ENCODE measurements at regions not wholly inside any gene's neighbourhood (a gene's known extent, or its start where the extent isn't known, plus 50 kb on each side); places are given as distances from the start of the nearest gene placed in this dataset.

DNA sequence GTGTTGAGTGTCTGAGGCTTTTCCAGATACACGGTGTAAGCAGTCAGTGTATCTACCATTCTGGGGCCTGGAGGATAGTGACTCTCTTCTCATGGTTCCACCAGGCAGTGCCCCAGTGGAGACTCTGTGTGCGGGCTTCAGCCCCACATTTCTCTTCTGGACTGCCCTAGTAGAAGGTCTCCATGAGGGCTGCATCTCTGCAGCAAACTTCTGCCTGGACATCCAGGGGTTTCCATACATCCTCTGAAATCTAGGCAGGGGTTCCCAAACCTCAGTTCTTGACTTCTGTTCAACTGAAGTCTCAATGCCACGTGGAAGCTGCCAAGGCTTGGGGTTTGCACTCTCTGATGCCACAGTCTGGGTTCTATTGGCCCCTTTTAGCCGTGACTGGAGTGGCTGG lies 256.6 kb upstream of the ITGA1 start:
- Histone ChIP-seq H3K4me1 (ENCODE audit: control insufficient read depth in 1 of 2, extremely low read depth in 1 of 2, insufficient read depth in 2 of 2, low read length in 2 of 2) (no peaks in the 10 kb centered on the region), H3K27me3 (replicated peaks in 1 of 2; ENCODE audit: control insufficient read depth in 2 of 2, extremely low read depth in 1 of 2, insufficient read depth in 2 of 2, low read length in 1 of 2) (peaks cover 0 to 5% of the 10 kb centered on the region in 2 experiments), H3K36me3 (ENCODE audit: control insufficient read depth in 2 of 2, extremely low read depth in 1 of 2, insufficient read depth in 1 of 2, low read length in 1 of 2) (no peaks in the 10 kb centered on the region), H3K27ac (ENCODE audit: low read length) (no peak overlapping the region), H3K4me3 (ENCODE audit: control insufficient read depth in 1 of 2, extremely low read depth in 1 of 2, low read length in 1 of 2) (no peak overlapping the region), H3K9me3 (no peaks in the 10 kb centered on the region)
- peaks cover 2% of the 10 kb centered on the region in 2 donors for H3K27me3 Mint-ChIP-seq
- 35% methylated on average over 2 of the region's 4 CpGs for WGBS (ENCODE audit: insufficient coverage)
- ATAC-seq (replicated peaks in 1 of 4) (no peak), DNase-seq (no peak)
- H3K4me1 Mint-ChIP-seq = no peaks in the 10 kb centered on the region
- no peaks in the 10 kb centered on the region for H3K36me3 Mint-ChIP-seq
- H3K4me3 Mint-ChIP-seq = no peak overlapping the region
- POLR2A ChIA-PET = no interaction called here
- CTCF ChIA-PET = no interaction called here
- peaks cover 10 to 14% (median 11%) of the 10 kb centered on the region in 3 donors for H3K9me3 Mint-ChIP-seq
- H3K27ac Mint-ChIP-seq = no peak overlapping the region

DNA sequence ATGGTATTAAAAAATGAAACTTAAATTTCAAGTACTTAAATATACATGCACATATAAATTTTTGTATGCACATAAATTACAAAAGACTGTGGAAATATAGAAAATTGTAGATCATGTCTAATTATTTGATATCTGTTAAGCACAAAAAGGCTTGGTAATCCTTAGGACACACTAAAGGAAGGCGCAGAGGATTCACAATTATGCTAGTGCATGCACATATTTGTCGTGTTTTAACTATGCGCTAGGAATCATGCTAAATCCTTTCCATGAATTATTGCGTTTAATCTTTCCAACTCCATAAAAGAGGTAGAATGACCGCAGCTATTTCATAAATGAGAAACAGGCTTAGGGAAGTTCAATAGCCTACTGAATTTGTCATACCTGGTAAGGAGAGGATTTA lies 244.1 kb upstream of the ITGA1 start:
- POLR2A ChIA-PET = no interaction called here
- Histone ChIP-seq H3K9me3 (no peaks in the 10 kb centered on the region), H3K36me3 (ENCODE audit: control insufficient read depth in 2 of 2, extremely low read depth in 1 of 2, insufficient read depth in 1 of 2, low read length in 1 of 2) (no peaks in the 10 kb centered on the region), H3K27me3 (replicated peaks in 1 of 2; ENCODE audit: control insufficient read depth in 2 of 2, extremely low read depth in 1 of 2, insufficient read depth in 2 of 2, low read length in 1 of 2) (peaks cover 0 to 4% of the 10 kb centered on the region in 2 experiments), H3K4me1 (ENCODE audit: control insufficient read depth in 1 of 2, extremely low read depth in 1 of 2, insufficient read depth in 2 of 2, low read length in 2 of 2) (no peaks in the 10 kb centered on the region), H3K27ac (ENCODE audit: low read length) (no peak overlapping the region), H3K4me3 (ENCODE audit: control insufficient read depth in 1 of 2, extremely low read depth in 1 of 2, low read length in 1 of 2) (no peak overlapping the region)
- WGBS (ENCODE audit: insufficient coverage) = 85% methylated on average over 2 of the region's 5 CpGs
- H3K4me1 Mint-ChIP-seq = no peaks in the 10 kb centered on the region
- CTCF ChIA-PET = no interaction called here
- peaks cover 3 to 5% of the 10 kb centered on the region in 2 donors for H3K27me3 Mint-ChIP-seq
- no peaks in the 10 kb centered on the region for H3K36me3 Mint-ChIP-seq
- DNase-seq (no peak), ATAC-seq (replicated peaks in 1 of 4) (no peak)
- no peak overlapping the region for H3K4me3 Mint-ChIP-seq
- H3K27ac Mint-ChIP-seq = no peak overlapping the region
- no peaks in the 10 kb centered on the region for H3K9me3 Mint-ChIP-seq

DNA sequence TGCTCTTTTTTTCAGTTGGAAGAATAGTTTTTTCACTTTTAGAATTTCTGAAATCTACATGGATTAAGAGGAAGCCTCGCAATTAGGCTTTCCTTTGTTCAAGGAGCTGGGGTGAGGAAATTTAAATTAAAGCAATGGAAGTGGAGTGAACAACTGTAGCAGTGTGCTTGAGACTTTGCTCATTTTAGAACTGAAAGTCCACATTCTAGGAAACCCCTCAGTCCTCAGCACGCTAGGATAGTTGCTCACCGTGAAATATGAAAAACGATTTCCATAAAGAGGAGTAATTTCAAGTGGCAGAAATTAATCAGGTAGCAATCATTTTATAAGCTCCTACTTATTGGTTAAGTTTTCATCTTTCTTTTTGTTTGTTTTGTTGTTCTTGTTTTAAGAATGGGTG lies 243.0 kb upstream of the ITGA1 start:
- no peak for ATAC-seq (replicated peaks in 1 of 4)
- Histone ChIP-seq H3K27ac (ENCODE audit: low read length) (no peak overlapping the region), H3K9me3 (no peaks in the 10 kb centered on the region), H3K27me3 (replicated peaks in 1 of 2; ENCODE audit: control insufficient read depth in 2 of 2, extremely low read depth in 1 of 2, insufficient read depth in 2 of 2, low read length in 1 of 2) (peaks cover 0 to 4% of the 10 kb centered on the region in 2 experiments), H3K36me3 (ENCODE audit: control insufficient read depth in 2 of 2, extremely low read depth in 1 of 2, insufficient read depth in 1 of 2, low read length in 1 of 2) (no peaks in the 10 kb centered on the region), H3K4me1 (ENCODE audit: control insufficient read depth in 1 of 2, extremely low read depth in 1 of 2, insufficient read depth in 2 of 2, low read length in 2 of 2) (no peaks in the 10 kb centered on the region), H3K4me3 (ENCODE audit: control insufficient read depth in 1 of 2, extremely low read depth in 1 of 2, low read length in 1 of 2) (no peak overlapping the region)
- H3K27ac Mint-ChIP-seq = no peak overlapping the region
- ChIA-PET CTCF (no interaction called here), POLR2A (no interaction called here)
- H3K36me3 Mint-ChIP-seq = no peaks in the 10 kb centered on the region
- no peak overlapping the region for H3K4me3 Mint-ChIP-seq
- DNase-seq = no peak
- no CpG with 5 or more reads among the region's 4 CpGs for WGBS (ENCODE audit: insufficient coverage)
- H3K27me3 Mint-ChIP-seq = peaks cover 3 to 5% of the 10 kb centered on the region in 2 donors
- no peaks in the 10 kb centered on the region for H3K9me3 Mint-ChIP-seq
- no peaks in the 10 kb centered on the region for H3K4me1 Mint-ChIP-seq

DNA sequence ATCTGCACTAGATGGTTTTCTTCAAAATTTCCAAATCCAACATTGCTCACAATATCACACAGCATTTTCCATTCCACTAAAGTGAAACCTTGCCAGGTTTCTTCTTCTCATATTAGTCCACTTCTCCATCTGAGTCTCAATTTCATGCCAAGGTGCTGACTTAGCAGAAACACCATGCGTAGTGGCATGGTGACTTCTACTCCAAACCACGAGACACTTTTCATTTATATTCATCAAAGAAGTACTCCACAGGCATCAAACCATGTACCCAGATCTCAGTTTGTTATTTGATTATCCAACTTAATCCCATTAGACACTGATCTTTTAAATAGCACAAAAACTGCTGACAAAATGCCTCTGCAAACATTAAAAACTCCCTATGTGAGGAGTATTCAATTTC lies 233.4 kb upstream of the ITGA1 start:
- ChIA-PET CTCF (no interaction called here), POLR2A (no interaction called here)
- no peak for DNase-seq
- Mint-ChIP-seq H3K4me3 (no peak overlapping the region), H3K27me3 (peaks cover 2 to 12% of the 10 kb centered on the region in 2 donors), H3K9me3 (no peaks in the 10 kb centered on the region), H3K4me1 (no peaks in the 10 kb centered on the region), H3K27ac (no peak overlapping the region), H3K36me3 (no peaks in the 10 kb centered on the region)
- Histone ChIP-seq H3K27me3 (replicated peaks in 1 of 2; ENCODE audit: control insufficient read depth in 2 of 2, extremely low read depth in 1 of 2, insufficient read depth in 2 of 2, low read length in 1 of 2) (no peaks in the 10 kb centered on the region), H3K27ac (ENCODE audit: low read length) (no peak overlapping the region), H3K4me3 (ENCODE audit: control insufficient read depth in 1 of 2, extremely low read depth in 1 of 2, low read length in 1 of 2) (no peak overlapping the region), H3K4me1 (ENCODE audit: control insufficient read depth in 1 of 2, extremely low read depth in 1 of 2, insufficient read depth in 2 of 2, low read length in 2 of 2) (no peaks in the 10 kb centered on the region), H3K36me3 (ENCODE audit: control insufficient read depth in 2 of 2, extremely low read depth in 1 of 2, insufficient read depth in 1 of 2, low read length in 1 of 2) (no peaks in the 10 kb centered on the region), H3K9me3 (no peaks in the 10 kb centered on the region)
- WGBS (ENCODE audit: insufficient coverage) = no CpG with 5 or more reads among the region's 2 CpGs
- ATAC-seq (replicated peaks in 1 of 4) = no peak

DNA sequence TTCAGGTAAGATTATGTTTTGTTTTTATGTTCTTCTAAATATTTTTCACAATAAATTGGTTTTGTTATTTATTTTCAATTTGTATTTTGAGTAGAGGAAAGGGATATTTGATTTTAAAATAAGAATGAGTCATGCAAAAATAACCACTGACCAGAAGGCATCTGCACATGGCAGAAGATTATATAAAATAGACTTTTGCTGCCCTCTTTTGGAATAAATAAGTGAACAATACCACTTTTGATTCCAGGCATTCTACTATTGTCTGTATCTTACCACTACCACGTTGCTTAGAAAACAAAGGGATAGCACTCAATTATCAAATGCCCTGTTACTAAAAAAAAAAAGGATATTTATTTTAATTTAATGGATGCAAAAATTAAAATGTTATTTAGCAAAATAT lies 227.3 kb upstream of the ITGA1 start:
- ChIA-PET POLR2A (no interaction called here), CTCF (no interaction called here)
- Histone ChIP-seq H3K9me3 (no peaks in the 10 kb centered on the region), H3K4me1 (ENCODE audit: control insufficient read depth in 1 of 2, extremely low read depth in 1 of 2, insufficient read depth in 2 of 2, low read length in 2 of 2) (no peaks in the 10 kb centered on the region), H3K4me3 (ENCODE audit: control insufficient read depth in 1 of 2, extremely low read depth in 1 of 2, low read length in 1 of 2) (no peak overlapping the region), H3K36me3 (ENCODE audit: control insufficient read depth in 2 of 2, extremely low read depth in 1 of 2, insufficient read depth in 1 of 2, low read length in 1 of 2) (no peaks in the 10 kb centered on the region), H3K27me3 (replicated peaks in 1 of 2; ENCODE audit: control insufficient read depth in 2 of 2, extremely low read depth in 1 of 2, insufficient read depth in 2 of 2, low read length in 1 of 2) (peaks cover 0 to 2% of the 10 kb centered on the region in 2 experiments), H3K27ac (ENCODE audit: low read length) (no peak overlapping the region)
- ATAC-seq (replicated peaks in 1 of 4) (no peak), DNase-seq (peak in 1 of 35 experiments; percentile 4)
- no CpG with 5 or more reads among the region's 1 CpG for WGBS (ENCODE audit: insufficient coverage)
- Mint-ChIP-seq H3K36me3 (no peaks in the 10 kb centered on the region), H3K9me3 (no peaks in the 10 kb centered on the region), H3K4me1 (no peaks in the 10 kb centered on the region), H3K27ac (no peak overlapping the region), H3K4me3 (no peak overlapping the region), H3K27me3 (peaks cover 6 to 7% of the 10 kb centered on the region in 2 donors)

DNA sequence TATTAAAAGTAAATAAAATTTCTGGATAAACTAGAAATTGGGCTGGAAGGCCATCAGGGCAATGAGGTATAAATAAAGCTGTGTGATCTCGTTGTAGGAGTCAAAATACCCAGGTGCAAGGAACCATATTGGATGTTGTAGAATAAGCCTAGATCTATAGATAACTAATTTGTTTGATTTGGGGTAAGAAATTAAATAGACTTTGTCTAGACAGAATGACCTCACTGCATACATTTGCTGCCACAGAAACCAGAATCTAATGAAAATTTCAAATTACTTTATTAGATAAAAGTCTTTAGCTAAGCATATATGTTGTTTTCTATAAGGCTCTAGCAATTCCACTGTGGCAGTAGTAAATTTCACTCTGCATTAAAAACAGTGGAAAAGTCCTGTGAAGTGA lies 225.2 kb upstream of the ITGA1 start:
- Mint-ChIP-seq H3K4me3 (no peak overlapping the region), H3K36me3 (no peaks in the 10 kb centered on the region), H3K27me3 (peaks cover 7 to 9% of the 10 kb centered on the region in 2 donors), H3K27ac (no peak overlapping the region), H3K4me1 (no peaks in the 10 kb centered on the region), H3K9me3 (no peaks in the 10 kb centered on the region)
- ATAC-seq (replicated peaks in 1 of 4) (no peak), DNase-seq (no peak)
- no peaks in the 10 kb centered on the region for H3K4me1 ChIP-seq (ENCODE audit: control insufficient read depth in 1 of 2, extremely low read depth in 1 of 2, insufficient read depth in 2 of 2, low read length in 2 of 2)
- H3K36me3 ChIP-seq (ENCODE audit: control insufficient read depth in 2 of 2, extremely low read depth in 1 of 2, insufficient read depth in 1 of 2, low read length in 1 of 2) = no peaks in the 10 kb centered on the region
- H3K27me3 ChIP-seq (replicated peaks in 1 of 2; ENCODE audit: control insufficient read depth in 2 of 2, extremely low read depth in 1 of 2, insufficient read depth in 2 of 2, low read length in 1 of 2) = peaks cover 0 to 2% of the 10 kb centered on the region in 2 experiments
- WGBS (ENCODE audit: insufficient coverage) = no CpG with 5 or more reads among the region's 1 CpG
- ChIA-PET CTCF (no interaction called here), POLR2A (no interaction called here)
- no peak overlapping the region for H3K27ac ChIP-seq (ENCODE audit: low read length)
- H3K4me3 ChIP-seq (ENCODE audit: control insufficient read depth in 1 of 2, extremely low read depth in 1 of 2, low read length in 1 of 2) = no peak overlapping the region
- H3K9me3 ChIP-seq = no peaks in the 10 kb centered on the region

DNA sequence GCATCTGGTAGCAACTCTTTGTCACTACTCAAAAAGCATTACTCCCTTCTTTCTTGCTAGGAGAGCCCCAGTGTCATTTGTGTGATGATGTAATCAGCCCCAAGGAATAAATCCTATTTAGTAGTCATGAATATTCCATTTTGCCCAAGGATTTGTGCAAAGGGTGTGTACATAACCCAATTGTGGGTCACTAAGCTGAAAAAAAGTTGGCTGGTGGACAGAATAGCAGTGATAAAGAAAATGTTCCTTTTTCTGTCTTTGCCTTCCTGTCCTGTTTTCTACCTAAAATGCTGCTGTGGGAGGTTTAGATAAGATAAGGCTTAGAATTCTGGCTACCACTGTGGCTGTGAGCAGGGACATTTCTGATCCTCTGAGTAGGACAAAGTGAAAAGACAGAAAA lies 223.1 kb upstream of the ITGA1 start:
- H3K27ac Mint-ChIP-seq = no peak overlapping the region
- no peaks in the 10 kb centered on the region for H3K4me1 Mint-ChIP-seq
- H3K27me3 ChIP-seq (replicated peaks in 1 of 2; ENCODE audit: control insufficient read depth in 2 of 2, extremely low read depth in 1 of 2, insufficient read depth in 2 of 2, low read length in 1 of 2) = peaks cover 0 to 2% of the 10 kb centered on the region in 2 experiments
- ChIA-PET POLR2A (interaction anchor here in 1 of 2 donors (0.6 kb wide), 1 partner anchor 63 kb away, joined by 3 read pairs; no protein-coding TSS in a partner anchor), CTCF (no interaction called here)
- H3K4me1 ChIP-seq (ENCODE audit: control insufficient read depth in 1 of 2, extremely low read depth in 1 of 2, insufficient read depth in 2 of 2, low read length in 2 of 2) = no peaks in the 10 kb centered on the region
- H3K36me3 Mint-ChIP-seq = no peaks in the 10 kb centered on the region
- no peak overlapping the region for H3K4me3 ChIP-seq (ENCODE audit: control insufficient read depth in 1 of 2, extremely low read depth in 1 of 2, low read length in 1 of 2)
- no peaks in the 10 kb centered on the region for H3K9me3 ChIP-seq
- H3K36me3 ChIP-seq (ENCODE audit: control insufficient read depth in 2 of 2, extremely low read depth in 1 of 2, insufficient read depth in 1 of 2, low read length in 1 of 2) = no peaks in the 10 kb centered on the region
- peaks cover 7 to 15% of the 10 kb centered on the region in 2 donors for H3K27me3 Mint-ChIP-seq
- no peak overlapping the region for H3K27ac ChIP-seq (ENCODE audit: low read length)
- H3K9me3 Mint-ChIP-seq = no peaks in the 10 kb centered on the region
- DNase-seq = no peak
- ATAC-seq (replicated peaks in 1 of 4) = no peak
- no peak overlapping the region for H3K4me3 Mint-ChIP-seq

All from T-cell (primary cell).